ENCODE measurements at regions not wholly inside any gene's neighbourhood (a gene's known extent, or its start where the extent isn't known, plus 50 kb on each side); places are given as distances from the start of the nearest gene placed in this dataset.

GRCh38 chr2:60053791-60054190, 499.7 kb downstream of the BCL11A start:
- no peak for DNase-seq (ENCODE audit: low read depth in 2 of 2)

- no peak for DNase-seq (ENCODE audit: low read depth in 2 of 2)
Measured at GRCh38 chr2:60052601-60053000, 500.9 kb downstream of the BCL11A start.

GRCh38 chr2:60051991-60052390, 501.5 kb downstream of the BCL11A start:
- no peak for DNase-seq (ENCODE audit: low read depth in 2 of 2)

- no peak for DNase-seq (ENCODE audit: low read depth in 2 of 2)
Measured at GRCh38 chr2:60047944-60048525, 505.4 kb downstream of the BCL11A start.

GRCh38 chr2:60047347-60047746, 506.1 kb downstream of the BCL11A start:
- no peak for DNase-seq (ENCODE audit: low read depth in 2 of 2)

GRCh38 chr2:60046529-60046928, 506.9 kb downstream of the BCL11A start:
- no peak for DNase-seq (ENCODE audit: low read depth in 2 of 2)

- no peak for DNase-seq (ENCODE audit: low read depth in 2 of 2)
Measured at GRCh38 chr2:60045456-60045855, 508.0 kb downstream of the BCL11A start.

GRCh38 chr2:60044484-60044883, 509.0 kb downstream of the BCL11A start:
- DNase-seq (ENCODE audit: low read depth in 2 of 2), result no peak

- DNase-seq (ENCODE audit: low read depth in 2 of 2), result no peak
Measured at GRCh38 chr2:60042023-60042422, 511.4 kb downstream of the BCL11A start.

GRCh38 chr2:60033325-60033724, 520.1 kb downstream of the BCL11A start:
- no peak for DNase-seq (ENCODE audit: low read depth in 2 of 2)

- no peak for DNase-seq (ENCODE audit: low read depth in 2 of 2)
Measured at GRCh38 chr2:60029566-60029883, 523.9 kb downstream of the BCL11A start.

- DNase-seq (ENCODE audit: low read depth in 2 of 2), result no peak
Measured at GRCh38 chr2:60028849-60029565, 524.4 kb downstream of the BCL11A start.

GRCh38 chr2:60025496-60025895, 528.0 kb downstream of the BCL11A start:
- no peak for DNase-seq (ENCODE audit: low read depth in 2 of 2)

- no peak for DNase-seq (ENCODE audit: low read depth in 2 of 2)
Measured at GRCh38 chr2:60023256-60023985, 530.0 kb downstream of the BCL11A start.

- DNase-seq (ENCODE audit: low read depth in 2 of 2), result no peak
Measured at GRCh38 chr2:60007671-60008070, 545.8 kb downstream of the BCL11A start.

GRCh38 chr2:60003076-60003475, 550.4 kb downstream of the BCL11A start:
- no peak for DNase-seq (ENCODE audit: low read depth in 2 of 2)

GRCh38 chr2:60002183-60002867, 551.1 kb downstream of the BCL11A start:
- no peak for DNase-seq (ENCODE audit: low read depth in 2 of 2)

- no peak for DNase-seq (ENCODE audit: low read depth in 2 of 2)
Measured at GRCh38 chr2:60000686-60001085, 552.8 kb downstream of the BCL11A start.

- DNase-seq (ENCODE audit: low read depth in 2 of 2), result no peak
Measured at GRCh38 chr2:59998324-59998723, 555.1 kb downstream of the BCL11A start.

- DNase-seq (ENCODE audit: low read depth in 2 of 2), result no peak
Measured at GRCh38 chr2:59997371-59997770, 556.1 kb downstream of the BCL11A start.

- no peak for DNase-seq (ENCODE audit: low read depth in 2 of 2)
Measured at GRCh38 chr2:59996855-59997254, 556.6 kb downstream of the BCL11A start.

GRCh38 chr2:59993726-59994125, 559.7 kb downstream of the BCL11A start:
- DNase-seq (ENCODE audit: low read depth in 2 of 2), result no peak

- no peak for DNase-seq (ENCODE audit: low read depth in 2 of 2)
Measured at GRCh38 chr2:59988341-59988740, 565.1 kb downstream of the BCL11A start.

Measured in stimulated activated CD8-positive, alpha-beta memory T cell treated with anti-CD3 and anti-CD28 coated beads, Interleukin-15, amount 100 ng/mL, for 48 hours (primary cell).